Upper lobe of right lung (tissue), 1 donor: ENCODE measurements at regions not wholly inside any gene's neighbourhood (a gene's known extent, or its start where the extent isn't known, plus 50 kb on each side); places are given as distances from the start of the nearest gene placed in this dataset.

Experiments used
- ATAC-seq: fragments of 200-7000 bp; cut with Tn5 transposase; one replicate; pipeline ENCODE4 v1.9.1; 2020; ENCODE audit warnings: mild to moderate bottlenecking, moderate library complexity
- DNase-seq: peaks from one replicate; pipeline ENCODE4 v3.0.0-alpha.2; 2020
- H3K27ac ChIP-seq: fragments of 200-600 bp; one replicate; pipeline ENCODE4 v1.8.0; 2022
- H3K27me3 ChIP-seq: fragments of 200-600 bp; one replicate; pipeline ENCODE4 v1.8.0; 2022; ENCODE audit warnings: mild to moderate bottlenecking
- H3K36me3 ChIP-seq: fragments of 200-600 bp; one replicate; pipeline ENCODE4 v1.8.0; 2022
- H3K4me1 ChIP-seq: fragments of 200-600 bp; one replicate; pipeline ENCODE4 v1.8.0; 2022
- H3K4me3 ChIP-seq: fragments of 200-600 bp; one replicate; pipeline ENCODE4 v1.8.0; 2022; ENCODE audit warnings: mild to moderate bottlenecking
- H3K9me3 ChIP-seq: fragments of 200-600 bp; one replicate; pipeline ENCODE4 v1.8.0; 2022
- intact Hi-C: fragments of 100-400 bp; cut with DNase I; formaldehyde crosslinking; loops from one replicate; pipeline ENCODE4 v1.11.0; 2022
- TF ChIP-seq, protein P1 (sequence below): fragments of 200-600 bp; IDR thresholded peaks from one replicate; pipeline ENCODE4 v1.8.0; 2022; ENCODE audit warnings: antibody characterized with exemption
- donor health status: DM: no; HTN: yes; CAD: no; lungs with severe emphysema.

DNA sequence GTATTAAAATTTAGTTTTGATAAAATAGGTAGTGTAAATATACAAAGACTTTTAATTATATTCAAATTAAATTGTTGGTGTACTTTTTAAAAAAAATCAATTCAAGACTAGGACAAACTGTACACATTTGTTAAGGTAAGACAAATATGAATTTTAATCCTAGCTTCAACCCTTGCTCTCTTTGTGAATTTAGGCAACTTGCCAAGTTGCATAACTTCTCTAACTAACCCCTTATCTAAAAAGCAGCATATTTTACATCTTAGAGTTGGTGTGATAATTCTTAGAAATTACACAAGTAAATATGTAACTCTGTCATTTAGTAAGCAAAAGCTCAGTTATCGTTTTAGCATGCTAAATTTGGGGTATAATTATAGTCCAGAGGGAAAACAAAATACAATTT lies 78.1 kb upstream of the FSTL5 start:
- DNase-seq (no peak), ATAC-seq (no peak)
- H3K27me3 ChIP-seq: no peaks in the 10 kb centered on the region
- no peak overlapping the region for H3K27ac ChIP-seq
- no peaks in the 10 kb centered on the region for H3K9me3 ChIP-seq
- intact Hi-C loops: no loop called here
- no peak overlapping the region for H3K4me3 ChIP-seq
- TF ChIP-seq, protein P1, sequence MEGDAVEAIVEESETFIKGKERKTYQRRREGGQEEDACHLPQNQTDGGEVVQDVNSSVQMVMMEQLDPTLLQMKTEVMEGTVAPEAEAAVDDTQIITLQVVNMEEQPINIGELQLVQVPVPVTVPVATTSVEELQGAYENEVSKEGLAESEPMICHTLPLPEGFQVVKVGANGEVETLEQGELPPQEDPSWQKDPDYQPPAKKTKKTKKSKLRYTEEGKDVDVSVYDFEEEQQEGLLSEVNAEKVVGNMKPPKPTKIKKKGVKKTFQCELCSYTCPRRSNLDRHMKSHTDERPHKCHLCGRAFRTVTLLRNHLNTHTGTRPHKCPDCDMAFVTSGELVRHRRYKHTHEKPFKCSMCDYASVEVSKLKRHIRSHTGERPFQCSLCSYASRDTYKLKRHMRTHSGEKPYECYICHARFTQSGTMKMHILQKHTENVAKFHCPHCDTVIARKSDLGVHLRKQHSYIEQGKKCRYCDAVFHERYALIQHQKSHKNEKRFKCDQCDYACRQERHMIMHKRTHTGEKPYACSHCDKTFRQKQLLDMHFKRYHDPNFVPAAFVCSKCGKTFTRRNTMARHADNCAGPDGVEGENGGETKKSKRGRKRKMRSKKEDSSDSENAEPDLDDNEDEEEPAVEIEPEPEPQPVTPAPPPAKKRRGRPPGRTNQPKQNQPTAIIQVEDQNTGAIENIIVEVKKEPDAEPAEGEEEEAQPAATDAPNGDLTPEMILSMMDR: no peak
- no peaks in the 10 kb centered on the region for H3K36me3 ChIP-seq
- no peaks in the 10 kb centered on the region for H3K4me1 ChIP-seq

DNA sequence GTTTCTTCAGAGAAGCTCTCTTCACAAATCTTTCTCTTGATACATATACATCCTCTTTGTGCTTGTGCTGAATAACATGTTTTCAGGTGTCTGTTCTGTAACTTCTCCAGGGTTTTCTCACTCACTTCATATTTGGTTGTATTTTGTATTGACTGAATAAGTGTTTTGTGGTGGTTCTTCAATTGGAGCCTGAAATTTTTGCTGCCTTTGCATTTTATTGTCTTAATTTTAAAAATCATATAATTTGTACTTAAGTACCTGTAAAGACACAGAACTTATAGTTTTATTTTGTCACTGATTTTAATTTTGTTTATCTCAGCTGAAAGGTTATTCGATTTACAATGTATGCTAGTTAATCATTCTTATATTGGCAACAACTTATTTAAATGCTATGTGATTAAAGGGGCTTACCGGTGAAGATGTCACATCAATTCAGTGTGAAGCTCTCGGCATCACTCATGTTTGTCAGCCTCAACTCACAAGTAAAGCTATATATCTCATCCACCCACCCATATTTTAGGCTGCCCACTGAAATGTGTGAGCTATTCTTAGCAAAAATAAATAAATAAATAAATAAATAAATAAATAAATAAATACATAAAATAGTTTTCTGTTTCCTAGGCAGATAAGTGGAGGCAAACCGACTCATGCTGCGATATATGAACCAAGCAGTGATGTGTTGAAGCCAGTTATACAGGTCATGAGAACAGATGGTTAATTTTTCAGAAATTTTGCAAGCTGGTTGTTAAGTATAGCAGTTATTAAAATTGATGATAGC lies 76.4 kb upstream of the FSTL5 start:
- no peaks in the 10 kb centered on the region for H3K36me3 ChIP-seq
- no peak for ATAC-seq
- H3K4me1 ChIP-seq: no peaks in the 10 kb centered on the region
- TF ChIP-seq, protein P1: no peak
- no peak overlapping the region for H3K27ac ChIP-seq
- no peak for DNase-seq
- H3K27me3 ChIP-seq: no peaks in the 10 kb centered on the region
- H3K9me3 ChIP-seq: no peaks in the 10 kb centered on the region
- H3K4me3 ChIP-seq: no peak overlapping the region
- intact Hi-C loops: no loop called here

DNA sequence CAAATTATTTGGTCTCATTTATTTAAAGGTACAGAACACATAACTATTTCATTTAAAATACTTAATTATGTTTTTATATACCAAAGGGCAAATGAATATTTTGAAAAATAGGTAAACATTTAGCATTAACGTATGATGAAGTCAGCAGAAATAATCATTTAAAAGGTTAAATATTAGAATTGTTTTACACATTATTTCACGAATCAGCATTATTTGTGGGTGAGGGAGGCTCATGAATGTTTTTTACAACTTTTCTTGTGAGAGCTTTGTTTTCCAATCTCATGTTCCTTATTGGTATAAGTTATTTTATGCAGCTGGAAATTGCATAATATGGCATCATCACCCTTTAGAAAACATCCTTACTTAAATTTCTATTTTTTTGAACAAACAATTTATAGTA lies 73.9 kb upstream of the FSTL5 start:
- intact Hi-C loops: no loop called here
- Histone ChIP-seq H3K27me3 (no peaks in the 10 kb centered on the region), H3K27ac (no peak overlapping the region), H3K9me3 (no peaks in the 10 kb centered on the region), H3K4me3 (no peak overlapping the region), H3K36me3 (no peaks in the 10 kb centered on the region), H3K4me1 (no peaks in the 10 kb centered on the region)
- DNase-seq: no peak
- TF ChIP-seq, protein P1: no peak
- ATAC-seq: no peak

DNA sequence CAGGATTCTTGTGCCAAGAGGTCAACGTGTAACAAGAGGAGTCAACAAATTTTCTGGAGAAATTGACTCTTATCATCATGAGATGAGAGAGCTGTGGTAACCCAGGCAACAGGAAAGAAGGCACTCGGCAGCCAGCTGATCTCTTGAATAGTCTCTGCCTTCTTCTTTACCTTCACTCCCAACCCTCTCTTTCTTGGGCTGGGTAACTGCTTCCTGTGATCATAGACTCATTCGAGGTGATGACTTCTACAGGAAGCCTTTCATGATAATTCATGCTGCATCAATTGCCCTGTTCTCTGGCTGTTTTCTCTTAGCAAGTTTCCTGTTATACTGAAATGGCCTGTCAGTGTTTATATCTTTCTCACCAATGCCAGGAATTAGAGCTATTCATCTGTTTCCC lies 70.8 kb upstream of the FSTL5 start:
- Histone ChIP-seq H3K9me3 (no peaks in the 10 kb centered on the region), H3K27me3 (no peaks in the 10 kb centered on the region), H3K36me3 (no peaks in the 10 kb centered on the region), H3K4me3 (no peak overlapping the region), H3K4me1 (no peaks in the 10 kb centered on the region), H3K27ac (no peak overlapping the region)
- intact Hi-C loops: no loop called here
- TF ChIP-seq, protein P1: no peak
- DNase-seq (no peak), ATAC-seq (no peak)

DNA sequence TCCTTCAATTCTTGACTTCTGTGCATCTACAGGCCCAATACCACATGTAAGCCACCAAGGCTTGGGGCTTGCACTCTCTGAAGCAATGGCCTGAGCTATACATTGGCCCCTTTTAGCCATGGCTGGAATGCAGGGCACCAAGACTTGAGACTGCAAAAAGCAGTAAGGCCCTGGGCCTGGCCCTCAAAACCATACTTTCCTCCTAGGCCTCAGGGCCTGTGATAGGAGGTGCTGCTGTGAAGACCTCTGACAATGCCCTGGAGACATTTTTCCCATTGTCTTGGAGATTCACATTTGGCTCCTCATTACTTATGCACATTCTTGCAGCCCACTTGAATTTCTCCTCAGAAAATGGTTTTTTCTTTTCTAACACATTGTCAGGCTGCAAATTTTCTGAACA lies 68.5 kb upstream of the FSTL5 start:
- DNase-seq (no peak), ATAC-seq (no peak)
- no peaks in the 10 kb centered on the region for H3K36me3 ChIP-seq
- intact Hi-C loops: no loop called here
- no peak overlapping the region for H3K27ac ChIP-seq
- TF ChIP-seq, protein P1: no peak
- H3K4me1 ChIP-seq: no peaks in the 10 kb centered on the region
- no peaks in the 10 kb centered on the region for H3K9me3 ChIP-seq
- H3K4me3 ChIP-seq: no peak overlapping the region
- no peaks in the 10 kb centered on the region for H3K27me3 ChIP-seq

DNA sequence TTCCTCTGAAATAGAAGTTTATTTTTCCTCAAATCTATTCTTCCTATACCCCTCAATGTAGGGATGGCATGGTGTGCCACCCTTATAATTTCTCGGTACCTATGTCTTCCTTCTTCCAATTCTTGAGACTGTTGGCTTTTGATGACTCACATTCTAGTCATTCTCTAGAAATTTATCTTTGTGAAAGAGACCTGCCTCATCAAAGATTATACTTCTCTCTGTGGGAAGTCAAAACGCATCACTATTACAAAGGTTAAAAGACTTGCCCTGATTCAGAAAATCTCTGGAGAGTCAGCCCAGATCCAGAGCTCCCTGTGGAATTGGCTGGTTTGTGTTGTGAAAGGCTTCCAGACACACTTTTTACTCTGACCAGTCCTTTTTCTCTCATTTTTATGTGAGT lies 65.9 kb upstream of the FSTL5 start:
- Histone ChIP-seq H3K27ac (no peak overlapping the region), H3K4me1 (no peaks in the 10 kb centered on the region), H3K4me3 (no peak overlapping the region), H3K27me3 (no peaks in the 10 kb centered on the region), H3K9me3 (no peaks in the 10 kb centered on the region), H3K36me3 (no peaks in the 10 kb centered on the region)
- DNase-seq (no peak), ATAC-seq (no peak)
- TF ChIP-seq, protein P1: no peak
- intact Hi-C loops: no loop called here
